Heart right ventricle (tissue), 16 donors: ENCODE measurements at regions not wholly inside any gene's neighbourhood (a gene's known extent, or its start where the extent isn't known, plus 50 kb on each side); places are given as distances from the start of the nearest gene placed in this dataset.

Source experiments
- ATAC-seq, 8 donors: fragments of 200-7000 bp; cut with Tn5 transposase; one replicate each; pipeline ENCODE4 v1.9.1; 2020; ENCODE audit warnings: mild to moderate bottlenecking in 8 of 8, moderate library complexity in 8 of 8, moderate number of reproducible peaks in 1 of 8
- DNase-seq, 2 donors: peaks; one replicate each; pipeline ENCODE4 v3.0.0-alpha.2; 2020
- H3K27ac ChIP-seq, 10 donors: fragments of 200-600 bp; sonication (generic) in 2 of 10; one replicate each; pipeline versions ENCODE4 v1.5.0 to v1.8.0; 2020 to 2022; ENCODE audit warnings: mild to moderate bottlenecking in 3 of 10
- H3K27me3 ChIP-seq, 7 donors: fragments of 200-600 bp; one replicate each; pipeline ENCODE4 v1.8.0; 2021 to 2022; ENCODE audit warnings: mild to moderate bottlenecking in 2 of 7
- H3K36me3 ChIP-seq, 9 donors: fragments of 200-600 bp; sonication (generic) in 1 of 9; one replicate each; pipeline versions ENCODE4 v1.5.0 to v1.8.0; 2020 to 2022; ENCODE audit warnings: mild to moderate bottlenecking in 2 of 9
- H3K4me1 ChIP-seq, 9 donors: fragments of 200-600 bp; sonication (generic) in 1 of 9; one replicate each; pipeline versions ENCODE4 v1.5.0 to v1.8.0; 2020 to 2022; ENCODE audit warnings: mild to moderate bottlenecking in 4 of 9
- H3K4me3 ChIP-seq, 10 donors: fragments of 200-600 bp; sonication (generic) in 2 of 10; one replicate each; pipeline versions ENCODE4 v1.5.0 to v1.8.0; 2020 to 2022; ENCODE audit warnings: mild to moderate bottlenecking in 7 of 10, moderate library complexity in 2 of 10
- H3K9me3 ChIP-seq, 11 donors: fragments of 200-600 bp in 10 of 11; sonication (generic) in 2 of 11; one replicate each; pipeline versions ENCODE4 v1.5.0 to v1.8.0; 2013 to 2022; ENCODE audit warnings: mild to moderate bottlenecking in 2 of 11, control low read depth in 1 of 11, moderate library complexity in 1 of 11
- WGBS, 2 donors: extraction: QIAGEN DNeasy Blood & Tissue Kit; methylation state at CpG; one replicate each; pipeline ENCODE4 v1.1.7; 2013; ENCODE audit warnings: inconsistent platforms in 1 of 2; 5-methylcytosine and 5-hydroxymethylcytosine counted together
- intact Hi-C, 10 donors: fragments of 100-400 bp; cut with DNase I; formaldehyde crosslinking; loops; one replicate each; pipeline versions ENCODE4 v1.11.1 to v1.14.2; 2022
- TF ChIP-seq, protein P1 (sequence below), 9 donors: fragments of 200-600 bp; sonication (generic) in 2 of 9; IDR thresholded peaks; one replicate each; pipeline versions ENCODE4 v1.5.0 to v1.8.0; 2021 to 2022; ENCODE audit warnings: antibody characterized with exemption in 9 of 9, mild to moderate bottlenecking in 5 of 9, moderate library complexity in 1 of 9
- donor health status: Arrhythmogenic right ventricular cardiomyopathy.
- donor health status: ischemic (EF 13 %, LVEDD 7.1; RV severe dilation, severe dysfunction).
- donor health status: healthy with polysubstance abuse.
- donor health status: DM: no; HTN: yes; CAD: no.
- donor health status: DM: no; HTN: no; CAD: no.
- donor health status: ischemic (EF 25% LVEDD 6.9; RV normal size, moderate dysfunction).
- donor health status: ischemic (EF 25% LVEDD 5.7; RV mildly dilated, moderate dysfunction).
- donor health status: healthy.
- donor health status: DM: yes; HTN: yes; CAD: no.
- donor health status: Ischemic cardiomyopathy.
- donor health status: ischemic (EF 35%, LVEDD 5.7; RV mildly dilated, moderate dysfunction).
- donor health status: nonischemic (EF 11% LVEDD 7.7; RV severe dilation, severe dysfunction).
- donor health status: DM: yes; HTN: yes; CAD: no.
- donor health status: PGD.
- donor health status: ischemic (EF 29% LVEDD 5.4; RV normal size, mild dysfunction).
- donor health status: nonischemic (EF 23%, LVEDD 6.1; RV moderate dilation, normal function).

DNA sequence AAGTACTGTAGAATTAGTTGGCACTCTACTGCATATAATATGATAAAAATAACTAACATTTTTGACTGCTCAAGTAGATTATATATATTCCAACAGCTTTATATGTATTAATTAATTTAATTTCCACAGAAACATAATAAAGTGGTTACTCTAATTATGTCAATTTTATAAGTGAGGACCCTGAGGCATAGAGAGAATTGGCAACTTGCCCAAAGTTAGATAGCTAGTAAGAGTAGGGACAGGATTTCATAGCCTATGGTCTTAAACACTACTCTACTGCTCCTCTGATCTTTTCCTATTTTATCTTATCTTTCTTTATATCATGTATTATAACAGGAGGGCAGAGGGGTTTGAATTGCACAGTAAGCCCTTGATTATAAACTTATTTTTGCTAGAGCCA lies 418.7 kb upstream of the SGO1 start:
- ATAC-seq: no peak
- no peak overlapping the region for H3K27ac ChIP-seq
- intact Hi-C loops: no loop called here

DNA sequence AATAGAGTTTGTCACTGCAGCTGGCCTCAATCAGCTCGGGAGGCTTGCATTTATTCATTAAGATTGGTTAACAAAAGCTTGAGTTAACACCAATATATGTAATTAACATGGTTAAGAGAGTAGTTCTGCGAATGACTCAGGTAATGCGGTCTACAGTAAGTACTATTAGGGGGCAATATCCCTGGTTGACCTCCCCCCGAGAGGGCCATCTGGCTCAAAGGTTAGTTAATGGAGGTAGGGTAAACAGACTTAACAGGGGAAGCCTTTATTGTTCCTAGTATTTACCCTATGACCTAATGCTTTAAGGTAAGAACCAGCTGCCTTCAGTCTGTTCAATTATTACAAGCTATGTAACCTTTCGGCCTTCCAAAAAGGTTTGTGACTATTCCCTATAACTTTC lies 403.3 kb upstream of the SGO1 start:
- intact Hi-C loops: no loop called here
- TF ChIP-seq, protein P1, sequence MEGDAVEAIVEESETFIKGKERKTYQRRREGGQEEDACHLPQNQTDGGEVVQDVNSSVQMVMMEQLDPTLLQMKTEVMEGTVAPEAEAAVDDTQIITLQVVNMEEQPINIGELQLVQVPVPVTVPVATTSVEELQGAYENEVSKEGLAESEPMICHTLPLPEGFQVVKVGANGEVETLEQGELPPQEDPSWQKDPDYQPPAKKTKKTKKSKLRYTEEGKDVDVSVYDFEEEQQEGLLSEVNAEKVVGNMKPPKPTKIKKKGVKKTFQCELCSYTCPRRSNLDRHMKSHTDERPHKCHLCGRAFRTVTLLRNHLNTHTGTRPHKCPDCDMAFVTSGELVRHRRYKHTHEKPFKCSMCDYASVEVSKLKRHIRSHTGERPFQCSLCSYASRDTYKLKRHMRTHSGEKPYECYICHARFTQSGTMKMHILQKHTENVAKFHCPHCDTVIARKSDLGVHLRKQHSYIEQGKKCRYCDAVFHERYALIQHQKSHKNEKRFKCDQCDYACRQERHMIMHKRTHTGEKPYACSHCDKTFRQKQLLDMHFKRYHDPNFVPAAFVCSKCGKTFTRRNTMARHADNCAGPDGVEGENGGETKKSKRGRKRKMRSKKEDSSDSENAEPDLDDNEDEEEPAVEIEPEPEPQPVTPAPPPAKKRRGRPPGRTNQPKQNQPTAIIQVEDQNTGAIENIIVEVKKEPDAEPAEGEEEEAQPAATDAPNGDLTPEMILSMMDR (IDR thresholded peaks at IDR 0.05): no peak
- Histone ChIP-seq H3K9me3 (peaks cover 0 to 10% (median 0%) of the 10 kb centered on the region in 11 donors), H3K4me1 (no peaks in the 10 kb centered on the region), H3K36me3 (no peaks in the 10 kb centered on the region), H3K4me3 (no peak overlapping the region), H3K27ac (no peak overlapping the region), H3K27me3 (no peaks in the 10 kb centered on the region)
- WGBS, 2 donors: 91% methylated on average over 5 of the region's 5 CpGs
- no peak for DNase-seq
- no peak for ATAC-seq

More for the DNA sequence above, 418.7 kb upstream of the SGO1 start:
- H3K4me1 ChIP-seq: no peaks in the 10 kb centered on the region
- DNase-seq: no peak
- H3K36me3 ChIP-seq: no peaks in the 10 kb centered on the region
- H3K9me3 ChIP-seq: peaks cover 0 to 63% (median 9%) of the 10 kb centered on the region in 11 donors
- TF ChIP-seq, protein P1 (IDR thresholded peaks at IDR 0.05): no peak
- H3K4me3 ChIP-seq: no peak overlapping the region
- H3K27me3 ChIP-seq: no peaks in the 10 kb centered on the region

DNA sequence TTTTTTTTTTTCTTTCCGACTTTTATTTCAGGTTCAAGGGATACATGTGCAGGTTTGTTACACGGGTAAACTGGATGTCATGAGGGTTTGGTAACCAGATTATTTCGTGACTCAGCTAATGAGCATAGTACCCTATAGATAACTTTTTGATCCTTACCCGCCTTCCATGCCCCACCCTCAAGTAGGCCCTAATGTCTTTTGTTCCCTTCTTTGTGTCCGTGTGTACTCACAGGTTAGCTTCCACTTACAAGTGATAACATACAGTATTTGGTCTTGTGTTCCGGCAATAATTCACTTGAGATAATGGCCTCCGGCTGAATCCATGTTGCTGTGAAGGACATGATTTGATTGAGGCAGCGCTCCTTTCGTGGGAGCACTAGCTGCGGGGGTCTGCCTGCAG lies 402.8 kb upstream of the SGO1 start:
- WGBS, 2 donors: 88 to 92% methylated on average over 10 of the region's 10 CpGs
- no peaks in the 10 kb centered on the region for H3K27me3 ChIP-seq
- no peaks in the 10 kb centered on the region for H3K4me1 ChIP-seq
- H3K4me3 ChIP-seq: no peak overlapping the region
- intact Hi-C loops: no loop called here
- peaks cover 0 to 10% (median 0%) of the 10 kb centered on the region in 11 donors for H3K9me3 ChIP-seq
- TF ChIP-seq, protein P1 (IDR thresholded peaks at IDR 0.05): no peak
- H3K36me3 ChIP-seq: no peaks in the 10 kb centered on the region
- DNase-seq (no peak), ATAC-seq (no peak)
- no peak overlapping the region for H3K27ac ChIP-seq

DNA sequence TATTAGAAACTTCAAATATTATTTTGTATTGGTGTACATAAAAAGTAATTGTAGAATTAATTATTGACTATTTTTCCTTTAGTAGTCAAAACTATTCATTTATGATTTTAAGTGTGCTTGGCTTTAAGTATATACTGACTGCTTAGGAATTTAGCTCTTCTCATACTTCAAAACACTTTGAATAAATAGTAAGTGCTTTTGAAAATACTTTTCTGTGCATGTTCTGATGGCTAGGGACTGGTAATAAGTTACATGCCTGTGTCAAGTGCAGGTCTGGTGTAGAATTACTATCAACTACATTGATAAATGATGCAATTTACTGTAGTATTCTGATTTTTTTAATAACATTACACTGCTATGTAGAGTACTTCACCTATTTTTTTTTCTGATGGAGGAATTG lies 397.6 kb upstream of the SGO1 start:
- no peaks in the 10 kb centered on the region for H3K4me1 ChIP-seq
- DNase-seq: no peak
- H3K9me3 ChIP-seq: no peaks in the 10 kb centered on the region
- ATAC-seq: no peak
- H3K4me3 ChIP-seq: no peak overlapping the region
- intact Hi-C loops: no loop called here
- H3K27me3 ChIP-seq: no peaks in the 10 kb centered on the region
- H3K27ac ChIP-seq: no peak overlapping the region
- H3K36me3 ChIP-seq: no peaks in the 10 kb centered on the region
- TF ChIP-seq, protein P1 (IDR thresholded peaks at IDR 0.05): no peak

DNA sequence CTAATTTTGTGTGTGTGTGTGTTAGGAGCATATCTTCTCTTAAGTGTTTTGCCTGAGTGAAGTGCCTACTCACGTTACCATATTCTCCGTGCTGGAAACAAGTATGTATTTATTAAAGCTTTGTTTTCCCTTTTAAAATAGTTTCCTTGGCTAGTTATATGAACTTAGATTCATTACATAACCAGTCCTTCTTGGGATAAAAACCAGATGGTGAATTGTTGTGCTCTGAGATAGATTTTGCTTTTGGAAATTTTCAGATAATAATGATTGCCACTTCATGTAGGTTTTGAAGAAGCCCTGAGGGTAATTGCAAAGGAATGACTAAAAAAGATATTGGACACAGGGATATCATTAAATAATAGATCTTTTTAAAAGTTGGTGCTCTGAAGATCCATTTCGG lies 390.2 kb upstream of the SGO1 start:
- intact Hi-C loops: no loop called here
- Histone ChIP-seq H3K4me1 (peaks cover 0 to 18% (median 5%) of the 10 kb centered on the region in 9 donors), H3K27me3 (no peaks in the 10 kb centered on the region), H3K9me3 (peaks cover 0 to 8% (median 0%) of the 10 kb centered on the region in 11 donors), H3K27ac (no peak overlapping the region), H3K36me3 (no peaks in the 10 kb centered on the region), H3K4me3 (no peak overlapping the region)
- no peak for ATAC-seq
- 61 to 70% methylated on average over 3 of the region's 3 CpGs for WGBS, 2 donors
- DNase-seq: no peak
- TF ChIP-seq, protein P1 (IDR thresholded peaks at IDR 0.05): no peak
